ENCODE measurements at regions not wholly inside any gene's neighbourhood (a gene's known extent, or its start where the extent isn't known, plus 50 kb on each side); places are given as distances from the start of the nearest gene placed in this dataset.

DNA sequence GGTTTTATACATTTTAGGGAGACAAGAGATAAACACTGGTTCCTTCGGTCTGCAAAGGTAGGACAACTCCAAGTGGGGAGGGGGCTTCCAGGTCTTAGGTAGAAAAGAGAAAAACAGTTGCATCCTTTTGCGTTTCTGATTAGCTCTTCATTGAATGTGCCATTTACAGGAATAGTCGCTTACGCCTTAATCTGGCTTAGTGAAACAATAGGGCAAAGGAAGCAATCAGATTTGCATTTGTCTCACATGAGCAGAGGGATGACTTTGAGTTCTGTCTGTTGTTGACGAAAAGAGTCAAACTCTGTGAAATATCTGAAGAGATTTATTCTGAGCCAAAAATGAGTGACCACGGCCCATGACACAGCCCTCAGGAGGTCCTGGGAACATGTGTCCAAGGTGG lies 166.0 kb upstream of the ATP10A start:
- TF ChIP-seq CTCF (IDR thresholded peaks at IDR 0.05) = no peak
- TF ChIP-seq EP300 (IDR thresholded peaks at IDR 0.05) = no peak
- TF ChIP-seq POLR2A (IDR thresholded peaks at IDR 0.05) = no peak
